ENCODE measurements at regions not wholly inside any gene's neighbourhood (a gene's known extent, or its start where the extent isn't known, plus 50 kb on each side); places are given as distances from the start of the nearest gene placed in this dataset.

DNA sequence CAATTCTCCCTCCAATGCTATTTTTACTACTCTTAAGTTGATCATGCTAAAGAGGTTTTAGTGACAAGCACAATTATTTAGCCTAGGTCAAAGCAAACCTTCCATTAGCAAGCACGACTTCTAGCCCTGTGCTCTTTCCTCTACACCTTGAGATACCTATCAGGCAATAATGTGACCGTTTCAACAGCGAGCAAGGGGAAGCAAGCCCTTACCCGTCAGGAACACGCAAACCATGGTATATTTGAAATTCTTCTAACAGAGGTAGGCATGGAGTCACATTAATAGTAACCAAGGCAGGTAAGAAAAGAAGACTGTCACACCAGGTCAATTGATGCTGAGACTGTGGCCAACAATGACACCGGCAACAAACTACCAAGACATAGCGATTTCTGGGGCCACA lies 68.9 kb upstream of the VGLL4 start:
- Histone ChIP-seq H3K27ac (ENCODE audit: low read length) (no peak overlapping the region), H3K4me2 (ENCODE audit: low read length) (no peak overlapping the region), H3K4me3 (ENCODE audit: low read length) (no peak overlapping the region), H3K9me2 (ENCODE audit: insufficient read depth, low read length) (no peaks in the 10 kb centered on the region), H4K20me1 (ENCODE audit: insufficient read depth) (no peaks in the 10 kb centered on the region), H2AFZ (ENCODE audit: low read depth, low read length) (no peak overlapping the region), H3K36me3 (ENCODE audit: insufficient read depth, low read length) (no peaks in the 10 kb centered on the region), H3F3A (ENCODE audit: insufficient read depth, low read length, poor library complexity, severe bottlenecking) (no peaks in the 10 kb centered on the region), H3K79me2 (replicated peaks; ENCODE audit: insufficient read depth, low read length) (peaks cover 3% of the 10 kb centered on the region), H3K9ac (ENCODE audit: low read length) (no peak overlapping the region), H3K9me3 (ENCODE audit: low read length) (no peaks in the 10 kb centered on the region), H3K27me3 (ENCODE audit: insufficient read depth, low read depth, low read length) (no peaks in the 10 kb centered on the region)
- no peak for TF ChIP-seq EP300 (conservative IDR thresholded peaks at IDR 0.05; ENCODE audit: poor library complexity, severe bottlenecking)
- no peak for TF ChIP-seq SMC3 (conservative IDR thresholded peaks at IDR 0.05; ENCODE audit: poor library complexity)
- no peak for TF ChIP-seq TAF1 (IDR thresholded peaks at IDR 0.05; ENCODE audit: low read depth)
- TF ChIP-seq, protein P1, sequence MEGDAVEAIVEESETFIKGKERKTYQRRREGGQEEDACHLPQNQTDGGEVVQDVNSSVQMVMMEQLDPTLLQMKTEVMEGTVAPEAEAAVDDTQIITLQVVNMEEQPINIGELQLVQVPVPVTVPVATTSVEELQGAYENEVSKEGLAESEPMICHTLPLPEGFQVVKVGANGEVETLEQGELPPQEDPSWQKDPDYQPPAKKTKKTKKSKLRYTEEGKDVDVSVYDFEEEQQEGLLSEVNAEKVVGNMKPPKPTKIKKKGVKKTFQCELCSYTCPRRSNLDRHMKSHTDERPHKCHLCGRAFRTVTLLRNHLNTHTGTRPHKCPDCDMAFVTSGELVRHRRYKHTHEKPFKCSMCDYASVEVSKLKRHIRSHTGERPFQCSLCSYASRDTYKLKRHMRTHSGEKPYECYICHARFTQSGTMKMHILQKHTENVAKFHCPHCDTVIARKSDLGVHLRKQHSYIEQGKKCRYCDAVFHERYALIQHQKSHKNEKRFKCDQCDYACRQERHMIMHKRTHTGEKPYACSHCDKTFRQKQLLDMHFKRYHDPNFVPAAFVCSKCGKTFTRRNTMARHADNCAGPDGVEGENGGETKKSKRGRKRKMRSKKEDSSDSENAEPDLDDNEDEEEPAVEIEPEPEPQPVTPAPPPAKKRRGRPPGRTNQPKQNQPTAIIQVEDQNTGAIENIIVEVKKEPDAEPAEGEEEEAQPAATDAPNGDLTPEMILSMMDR (IDR thresholded peaks at IDR 0.05; ENCODE audit: poor library complexity, severe bottlenecking) = no peak
- no peak for TF ChIP-seq REST (IDR thresholded peaks at IDR 0.05; ENCODE audit: borderline replicate concordance)
- no peak for TF ChIP-seq EZH2 (IDR thresholded peaks at IDR 0.05; ENCODE audit: borderline replicate concordance, insufficient read depth, low read length, poor library complexity, severe bottlenecking)
- TF ChIP-seq RAD21 (conservative IDR thresholded peaks at IDR 0.05) = no peak
- TF ChIP-seq MXI1 (conservative IDR thresholded peaks at IDR 0.05; ENCODE audit: poor library complexity, severe bottlenecking) = no peak
- no peak for TF ChIP-seq POLR2AphosphoS5 (IDR thresholded peaks at IDR 0.05)

- Histone ChIP-seq H4K20me1 (ENCODE audit: insufficient read depth) (no peaks in the 10 kb centered on the region), H3F3A (ENCODE audit: insufficient read depth, low read length, poor library complexity, severe bottlenecking) (no peaks in the 10 kb centered on the region), H2AFZ (ENCODE audit: low read depth, low read length) (no peak overlapping the region), H3K79me2 (replicated peaks; ENCODE audit: insufficient read depth, low read length) (no peaks in the 10 kb centered on the region), H3K4me2 (ENCODE audit: low read length) (no peak overlapping the region), H3K9me2 (ENCODE audit: insufficient read depth, low read length) (no peaks in the 10 kb centered on the region), H3K36me3 (ENCODE audit: insufficient read depth, low read length) (no peaks in the 10 kb centered on the region), H3K27me3 (ENCODE audit: insufficient read depth, low read depth, low read length) (no peaks in the 10 kb centered on the region), H3K9me3 (ENCODE audit: low read length) (no peaks in the 10 kb centered on the region), H3K4me3 (ENCODE audit: low read length) (no peak overlapping the region), H3K27ac (ENCODE audit: low read length) (no peak overlapping the region), H3K9ac (ENCODE audit: low read length) (no peak overlapping the region)
- TF ChIP-seq POLR2AphosphoS5 (IDR thresholded peaks at IDR 0.05) (no peak), SMC3 (conservative IDR thresholded peaks at IDR 0.05; ENCODE audit: poor library complexity) (no peak), REST (IDR thresholded peaks at IDR 0.05; ENCODE audit: borderline replicate concordance) (no peak), EP300 (conservative IDR thresholded peaks at IDR 0.05; ENCODE audit: poor library complexity, severe bottlenecking) (no peak), MXI1 (conservative IDR thresholded peaks at IDR 0.05; ENCODE audit: poor library complexity, severe bottlenecking) (no peak), RAD21 (conservative IDR thresholded peaks at IDR 0.05) (no peak)
Measured at GRCh38 chr3:11711876-11712275, 68.2 kb upstream of the VGLL4 start.

All from neural cell (in vitro differentiated cells).